Stimulated activated CD4-positive, alpha-beta T cell treated with anti-CD3 and anti-CD28 coated beads, Interleukin-15, amount 100 ng/mL, for 1 hour (primary cell): ENCODE measurements at regions not wholly inside any gene's neighbourhood (a gene's known extent, or its start where the extent isn't known, plus 50 kb on each side); places are given as distances from the start of the nearest gene placed in this dataset.

Source experiments
- DNase-seq, 2 donors: peaks; one replicate each; pipeline ENCODE4 v3.0.0-alpha.2; 2020; ENCODE audit warnings: low read depth in 1 of 2, low spot score in 1 of 2

DNA sequence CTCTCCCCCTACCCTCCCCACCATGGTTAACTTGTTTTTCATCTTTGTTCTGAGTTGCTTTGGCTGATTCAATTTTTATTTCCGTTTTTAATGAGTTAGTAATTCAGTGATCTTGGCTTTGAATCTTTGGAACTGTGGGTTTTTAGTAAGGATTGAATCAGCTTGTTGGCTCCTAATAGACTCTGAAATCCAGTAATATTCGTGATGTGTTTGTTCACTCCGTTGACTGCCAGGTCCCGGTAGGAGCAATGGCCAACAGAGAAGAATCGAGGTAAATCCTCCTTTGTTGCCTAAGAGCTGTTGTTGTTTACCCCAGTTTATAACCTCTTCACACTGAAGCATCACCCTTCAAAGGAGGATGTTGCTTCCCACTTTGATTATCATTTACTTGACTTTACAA is 92.7 kb downstream of the PCSK1 start:
- DNase-seq: no peak

DNA sequence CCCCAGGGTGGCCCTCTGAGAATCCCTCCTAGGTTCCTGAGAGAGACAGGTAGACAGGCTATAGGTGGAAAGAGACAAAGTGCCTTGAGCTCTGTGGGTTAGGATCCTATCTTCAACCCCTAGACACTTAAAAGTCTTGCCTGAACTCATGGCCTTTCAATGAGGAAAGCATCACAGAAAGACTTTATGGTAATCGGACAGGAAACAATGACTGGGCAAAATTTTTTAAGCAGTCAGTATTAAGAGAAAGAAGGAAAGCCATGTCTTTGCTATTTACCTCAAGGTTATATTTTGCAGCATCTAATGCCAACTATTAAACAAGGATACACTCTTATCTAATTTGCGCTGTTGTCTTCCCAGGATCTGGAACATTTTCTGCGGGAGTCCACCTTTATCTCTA is 93.2 kb downstream of the PCSK1 start:
- no peak for DNase-seq

DNA sequence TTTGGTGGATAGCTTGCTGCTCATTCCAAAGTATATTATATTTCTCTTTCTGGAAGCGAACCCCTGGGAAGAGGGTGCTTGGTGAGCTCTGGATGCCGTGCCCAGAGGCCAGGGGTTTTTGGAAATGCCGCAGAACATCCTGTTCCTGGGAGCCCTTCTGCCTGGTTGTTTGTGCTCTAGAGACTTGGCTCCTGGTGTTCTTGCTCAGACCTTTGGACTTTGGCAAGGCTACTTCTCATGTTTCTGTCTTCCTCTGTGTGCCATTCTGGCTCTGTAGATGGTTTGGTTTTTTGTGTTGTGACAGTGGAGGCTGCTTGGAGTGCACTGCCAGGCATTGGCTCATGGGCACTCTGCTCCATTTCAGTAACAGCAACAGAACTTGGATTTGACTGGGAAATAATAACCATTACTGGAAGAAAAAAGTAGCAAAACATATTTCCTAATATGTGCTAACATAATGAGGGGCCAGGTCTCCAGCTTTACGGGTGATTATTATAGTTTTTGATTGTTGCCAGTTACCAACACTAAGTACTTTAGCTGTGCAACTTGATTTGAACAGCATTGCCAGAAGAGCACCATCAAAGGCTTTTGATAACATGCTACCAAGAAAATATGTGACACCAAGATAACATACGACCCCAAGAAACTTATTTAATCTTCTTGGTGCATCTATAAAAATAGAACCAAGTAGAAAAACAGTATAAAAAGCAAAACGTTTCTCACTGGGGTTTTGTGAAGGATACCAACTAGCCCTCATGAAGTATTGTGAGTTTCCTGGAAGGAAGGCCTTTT is 94.2 kb downstream of the PCSK1 start:
- DNase-seq: no peak

DNA sequence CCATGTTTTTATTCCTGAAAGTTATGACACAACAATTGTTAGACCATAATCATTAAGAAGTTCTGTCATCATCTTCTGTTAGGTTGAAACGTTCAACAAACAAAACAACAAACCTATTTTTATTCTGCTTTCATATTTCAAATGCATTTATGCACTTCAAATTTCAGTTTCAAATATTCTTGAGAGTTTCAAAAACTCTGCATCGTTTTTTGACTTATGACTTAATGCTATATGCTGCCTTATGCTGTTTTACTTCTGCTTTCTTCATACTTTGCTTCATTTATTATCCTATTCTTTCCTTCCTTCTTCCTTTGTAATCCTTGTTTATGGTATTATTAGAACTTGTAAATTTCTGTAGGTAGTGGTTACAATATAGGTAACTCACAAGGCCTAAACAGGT is 95.0 kb downstream of the PCSK1 start:
- DNase-seq: no peak

DNA sequence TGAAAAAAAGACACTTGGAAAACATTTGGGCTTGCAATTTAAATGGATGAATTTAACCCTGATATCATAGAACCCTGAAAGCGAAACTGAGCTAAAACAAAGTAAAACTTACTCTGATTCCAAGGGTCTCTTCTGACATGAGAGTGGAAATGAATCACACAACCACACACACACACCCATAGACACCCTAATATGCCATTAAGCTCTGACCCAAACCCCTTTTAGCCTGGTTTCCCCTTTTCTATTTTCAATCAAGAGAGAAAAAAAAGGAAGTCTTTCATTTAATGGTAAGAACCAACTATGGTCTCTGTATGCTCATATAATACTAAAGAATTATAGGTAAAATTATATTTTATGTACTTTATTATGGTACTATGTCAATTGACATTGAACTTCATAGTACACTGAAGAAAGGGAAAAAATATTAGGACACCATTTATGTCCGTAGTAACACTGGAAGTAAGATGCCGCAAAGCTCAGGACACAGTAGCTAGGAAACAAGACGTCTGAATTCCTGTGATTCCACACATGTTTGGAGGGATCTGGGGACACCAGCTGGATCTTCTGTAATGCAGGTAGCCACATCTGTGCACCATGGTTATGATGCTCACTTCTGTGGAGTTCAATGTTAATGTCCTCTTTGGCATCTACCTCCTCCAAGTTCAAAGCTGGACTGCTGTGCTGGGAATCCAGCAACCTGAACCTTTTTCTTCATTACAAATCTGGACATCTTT is 95.8 kb downstream of the PCSK1 start:
- DNase-seq: no peak

DNA sequence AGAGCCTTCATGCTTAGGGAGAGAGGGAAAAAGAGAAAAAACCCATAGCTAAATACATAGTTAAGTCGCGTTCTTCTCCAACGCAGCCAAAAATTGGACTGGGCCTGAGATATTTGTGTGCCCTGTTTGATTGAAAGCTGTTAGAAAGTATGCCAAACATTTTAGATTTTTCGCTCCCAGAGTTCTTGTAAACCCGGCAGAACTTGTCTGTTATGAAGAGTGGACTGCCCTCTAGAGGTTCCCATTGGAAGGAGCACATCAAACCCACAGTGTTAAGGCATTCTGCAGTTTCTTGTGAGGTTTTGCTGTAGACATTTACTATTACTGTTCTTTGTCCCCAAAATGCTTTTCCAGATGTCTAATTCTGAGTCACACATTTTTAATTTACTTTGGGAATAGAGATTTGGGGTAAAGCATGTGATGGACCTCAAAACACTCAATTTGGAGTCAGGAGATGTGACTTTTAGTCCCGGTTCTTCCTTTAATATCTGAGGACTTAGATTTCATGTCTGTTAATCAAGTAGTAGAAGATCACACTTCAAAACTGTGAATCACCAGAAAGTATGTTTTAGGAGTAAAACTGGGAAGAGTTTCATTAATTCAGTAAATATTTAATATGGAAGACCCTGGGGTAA is 96.6 kb downstream of the PCSK1 start:
- DNase-seq: peak in 1 of 2 donors; percentile 11

DNA sequence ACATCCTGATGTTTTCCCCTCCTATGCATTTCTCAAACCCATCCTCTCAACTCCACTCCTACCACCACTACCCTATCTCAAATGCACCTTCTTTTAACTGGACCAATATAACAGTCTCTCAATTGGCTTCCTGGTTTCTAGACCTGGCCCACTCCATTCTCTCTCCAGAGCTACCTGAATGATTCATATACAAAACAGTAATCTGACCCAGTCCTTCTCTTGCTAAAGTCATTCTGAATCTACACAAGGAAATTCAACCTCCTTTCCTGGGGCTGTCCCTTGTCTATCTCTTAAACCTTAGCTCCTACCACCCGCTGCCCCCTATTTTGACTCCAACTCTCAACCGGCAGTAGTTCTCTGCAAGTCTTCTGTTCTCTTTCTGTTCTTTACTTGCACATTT is 97.2 kb downstream of the PCSK1 start:
- no peak for DNase-seq

DNA sequence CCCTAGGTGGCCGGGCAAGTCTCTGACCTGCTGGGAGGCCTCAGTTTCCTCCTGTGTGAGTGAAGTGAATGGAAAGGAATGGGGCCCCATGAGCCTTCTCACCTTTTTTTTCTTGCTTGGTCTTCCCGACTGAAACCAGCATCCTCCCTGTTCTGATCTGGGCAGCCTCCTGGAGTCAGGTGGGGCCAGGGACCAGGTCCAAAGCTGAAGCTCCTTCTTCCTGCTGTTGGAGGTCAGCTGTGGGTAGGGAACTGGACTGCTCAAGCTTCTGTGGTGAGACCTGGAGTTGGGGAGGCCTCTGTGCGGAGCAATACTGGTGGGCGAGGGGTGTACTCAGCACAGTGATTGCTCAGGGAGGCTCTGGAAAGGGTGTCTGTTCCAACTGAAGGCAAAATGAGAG is 99.7 kb downstream of the PCSK1 start:
- no peak for DNase-seq

DNA sequence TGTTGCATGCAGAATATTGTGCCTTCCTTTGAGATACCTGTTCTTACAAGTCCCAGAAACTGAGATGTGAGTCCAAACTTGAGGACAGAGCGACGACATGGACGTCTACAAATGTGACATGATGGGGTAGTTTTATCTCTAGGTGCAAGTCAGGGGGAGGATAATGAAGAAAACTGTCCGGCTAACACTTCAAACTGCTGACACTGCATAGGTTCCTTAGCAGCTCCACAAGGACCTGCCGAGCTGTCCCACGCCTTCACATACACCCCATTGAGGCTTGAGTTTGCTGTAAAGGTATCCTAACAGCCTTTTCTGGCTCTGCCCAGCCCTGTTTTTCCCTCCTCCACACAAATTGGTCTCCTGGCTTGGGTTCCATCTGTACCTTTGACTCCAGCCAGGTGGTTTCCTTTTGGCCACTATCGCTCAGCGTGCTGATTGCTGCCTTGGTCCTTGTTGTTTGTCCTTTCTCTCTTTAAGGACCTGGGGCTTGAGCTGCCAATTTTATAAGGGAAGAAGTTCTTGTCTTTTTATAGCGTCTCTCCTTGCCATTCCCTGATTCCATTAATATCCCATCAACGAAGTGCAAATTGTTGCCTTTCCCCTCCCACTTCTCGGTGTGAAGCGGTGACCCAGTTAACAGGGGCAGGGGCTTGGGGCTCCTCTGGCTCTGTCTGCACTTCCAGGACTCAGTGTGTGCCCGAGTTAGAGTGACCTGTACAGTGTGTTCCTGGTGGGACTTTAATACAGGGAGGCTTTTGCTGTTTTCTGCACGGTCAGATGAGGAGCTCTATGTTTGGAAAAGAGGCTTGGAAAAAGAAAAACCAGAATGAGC is 100.3 kb downstream of the PCSK1 start:
- DNase-seq: no peak

DNA sequence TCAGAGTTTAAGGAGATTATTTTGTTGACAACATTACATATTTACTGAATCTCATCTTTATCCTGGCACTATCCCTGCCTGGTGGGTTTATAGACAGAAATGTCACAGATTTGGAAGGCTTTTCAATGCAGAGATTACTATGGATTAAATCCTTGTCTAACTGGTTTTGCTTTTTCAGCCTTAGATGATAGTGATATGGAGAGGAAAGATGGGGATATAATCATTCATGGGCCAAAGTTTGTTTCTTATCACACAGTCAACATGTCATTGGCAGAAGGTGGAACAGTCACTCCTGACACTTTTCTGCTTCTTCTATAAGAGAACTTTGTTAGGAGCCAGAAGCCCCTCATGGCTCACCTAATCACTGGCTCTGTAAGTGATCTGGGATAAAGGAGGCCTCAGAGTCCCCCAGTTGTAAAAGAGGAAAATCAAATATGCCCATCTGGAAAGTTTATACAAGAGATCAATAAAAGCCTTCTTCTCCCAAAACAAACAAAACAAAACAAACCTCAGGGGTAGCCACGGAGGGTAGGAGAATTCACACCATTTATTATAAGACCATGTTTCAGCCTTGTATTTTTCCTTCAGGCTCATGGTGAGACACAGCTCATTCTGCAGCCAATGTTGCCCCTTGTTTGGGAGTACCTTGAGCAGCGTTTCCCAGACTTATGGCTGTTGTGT is 101.2 kb downstream of the PCSK1 start:
- no peak for DNase-seq

DNA sequence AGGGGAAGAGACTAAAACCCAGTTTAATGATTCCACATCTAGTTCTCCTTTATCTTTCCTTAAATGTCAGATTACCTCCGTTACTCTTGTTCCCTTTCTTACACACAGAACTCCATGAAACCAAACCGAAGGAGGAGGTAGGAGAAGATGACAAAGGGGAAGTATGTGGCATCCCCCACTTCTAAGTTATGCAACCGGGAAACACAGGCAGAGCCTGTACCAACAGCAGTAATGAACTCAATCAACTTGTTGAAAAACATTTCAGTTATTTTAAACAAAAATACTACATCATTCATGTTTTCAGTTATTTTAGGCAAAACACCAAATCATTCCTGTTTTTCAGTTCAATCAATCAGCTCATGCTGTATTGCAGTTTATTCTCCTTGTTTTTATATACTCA is 101.8 kb downstream of the PCSK1 start:
- DNase-seq: no peak

DNA sequence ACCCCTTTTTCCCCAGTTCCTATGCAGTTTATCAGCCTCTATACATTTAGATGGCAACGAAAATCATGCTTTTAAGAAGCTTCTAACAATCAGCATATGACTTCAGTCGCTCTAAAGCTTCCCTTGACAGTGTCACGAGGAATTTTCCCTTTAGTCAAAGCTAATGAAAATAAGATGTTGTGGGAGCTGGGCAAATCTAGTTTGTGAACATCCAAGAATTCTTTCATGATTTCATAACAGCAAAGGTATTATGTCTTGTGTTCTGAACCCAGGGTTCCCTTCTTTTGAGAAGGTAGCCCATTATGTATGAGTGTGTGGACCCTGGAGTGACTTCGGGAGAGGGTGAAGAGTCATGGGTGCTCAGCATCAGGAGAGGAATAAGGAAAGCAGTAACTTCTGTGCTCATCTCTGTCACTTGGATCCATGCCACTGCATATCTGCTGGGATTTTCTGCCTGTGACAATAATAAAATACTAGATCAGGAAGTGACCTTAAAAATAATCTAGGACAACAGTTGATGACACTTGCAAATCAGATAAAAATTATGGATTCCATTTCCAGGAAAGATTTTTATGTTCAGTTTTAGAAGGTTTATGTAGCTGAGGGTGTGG is 102.4 kb downstream of the PCSK1 start:
- no peak for DNase-seq

DNA sequence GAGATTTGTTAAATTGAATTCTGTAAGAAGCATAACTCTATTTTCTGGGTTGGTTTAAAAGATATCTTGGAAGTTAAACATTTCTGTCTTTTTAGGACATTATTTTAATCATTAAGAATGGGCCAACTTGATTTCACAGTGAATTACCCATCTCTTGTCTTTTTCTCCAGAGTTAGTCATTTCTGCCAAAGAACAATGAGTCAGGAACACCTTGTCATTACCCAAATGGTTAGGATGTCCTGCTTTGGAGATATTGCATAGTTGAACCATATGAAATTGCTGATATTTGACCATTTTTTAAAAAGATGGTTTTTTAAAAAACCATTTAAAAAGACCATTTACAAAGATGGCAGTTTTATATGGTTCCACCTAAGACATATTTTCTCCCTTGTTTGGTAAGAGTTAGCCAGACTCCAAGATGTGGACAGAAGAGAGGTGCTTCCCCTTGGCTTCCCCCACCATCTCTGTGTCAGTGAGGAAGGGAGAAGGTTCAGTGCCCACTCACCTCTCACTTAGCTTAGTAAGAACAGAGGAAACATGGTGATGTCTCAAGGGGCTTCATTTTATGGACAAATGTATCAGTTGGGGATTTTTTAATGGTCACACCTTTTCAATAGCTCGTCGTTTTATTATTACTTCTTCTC is 103.0 kb downstream of the PCSK1 start:
- DNase-seq: no peak

DNA sequence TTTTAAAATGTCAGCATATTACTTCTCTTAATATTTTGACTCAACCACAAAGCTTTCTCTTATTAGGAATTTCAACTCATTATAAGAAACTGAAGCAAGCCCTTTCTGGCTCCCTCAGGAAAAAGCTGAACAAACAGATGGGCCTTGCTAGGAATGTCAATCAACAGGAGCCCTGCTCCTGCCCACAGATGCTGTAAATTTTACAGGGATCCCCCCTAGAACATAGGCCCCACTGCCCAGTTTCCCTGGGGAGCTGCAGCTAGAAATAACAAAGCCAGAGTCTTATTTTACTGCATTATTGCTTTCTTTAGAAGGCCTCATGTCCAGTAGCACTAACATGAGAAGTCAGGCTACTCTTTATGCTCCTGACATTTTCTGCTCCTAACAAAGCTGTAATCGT is 103.8 kb downstream of the PCSK1 start:
- DNase-seq: no peak

DNA sequence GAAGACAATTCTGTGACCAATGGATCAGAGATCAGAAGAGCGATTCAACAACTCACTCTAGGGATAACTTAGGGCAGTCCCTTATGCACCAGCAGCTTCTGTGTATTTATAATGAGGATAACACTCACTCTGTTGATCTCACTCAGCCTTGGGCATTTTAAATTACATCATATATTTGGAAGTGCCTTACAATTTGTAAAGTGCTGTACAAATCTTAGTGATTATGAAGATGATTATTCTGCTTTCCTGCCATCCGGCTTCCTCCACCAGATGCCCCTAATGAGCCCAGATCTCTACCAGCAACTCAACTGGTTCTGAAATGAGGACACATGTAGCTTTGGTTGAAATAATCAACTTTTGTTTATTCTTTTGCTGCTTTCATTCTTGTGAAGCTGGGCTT is 105.3 kb downstream of the PCSK1 start:
- DNase-seq: no peak

DNA sequence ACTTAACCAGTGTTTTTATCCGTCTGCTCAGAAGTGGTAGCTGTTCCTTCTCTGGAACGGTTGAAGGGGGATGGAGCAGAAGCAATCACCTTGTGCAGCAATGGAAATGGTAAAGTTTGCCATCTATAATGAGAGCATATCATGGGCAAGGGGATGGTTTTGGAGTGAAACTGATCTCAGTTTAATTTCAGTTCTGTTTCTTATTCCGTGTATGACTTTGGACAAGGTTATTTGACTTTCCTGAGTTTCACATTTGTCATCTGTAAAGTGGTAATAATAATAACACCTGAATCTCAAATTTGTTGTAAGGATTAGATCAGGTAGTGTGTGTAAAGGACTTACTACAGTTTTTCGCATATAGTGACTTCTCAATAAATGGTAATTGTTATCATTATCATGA is 106.1 kb downstream of the PCSK1 start:
- no peak for DNase-seq

DNA sequence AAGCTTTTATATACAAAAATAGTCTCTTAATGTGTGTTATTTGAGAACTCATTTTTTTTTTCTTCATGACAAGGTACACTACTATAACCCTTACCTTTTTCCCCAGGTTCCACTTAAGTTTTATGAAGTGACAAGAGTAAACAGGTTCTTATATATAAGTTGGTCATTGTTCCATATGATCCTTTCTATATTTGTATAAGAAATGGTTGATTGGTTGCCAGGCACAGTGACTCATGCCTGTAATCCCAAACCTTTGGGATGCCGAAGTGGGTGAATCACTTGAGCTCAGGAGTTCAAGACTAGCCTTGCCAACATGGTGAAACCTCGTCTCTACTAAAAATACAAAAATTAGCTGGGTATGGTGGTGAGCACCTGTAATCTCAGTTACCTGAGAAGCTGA is 108.3 kb downstream of the PCSK1 start:
- no peak for DNase-seq

DNA sequence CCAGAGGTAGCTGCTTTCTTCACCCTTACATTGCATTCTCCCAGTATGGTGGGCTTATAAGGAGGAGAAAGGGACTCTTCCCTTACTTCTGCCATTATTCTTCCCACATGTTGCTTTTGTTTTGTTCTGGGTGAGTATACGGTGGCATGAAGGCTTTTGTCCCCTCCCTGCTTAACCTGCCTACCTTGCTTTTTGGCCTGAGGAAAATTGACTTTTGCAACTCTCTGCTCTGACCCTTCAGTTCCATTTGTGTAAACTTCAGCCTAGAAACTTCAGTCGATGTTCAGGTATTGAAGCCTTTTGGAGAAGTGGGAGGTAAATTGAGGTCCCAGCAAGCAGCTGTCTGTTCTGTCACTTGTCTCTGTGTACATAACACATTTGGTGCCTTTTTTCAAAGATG is 110.2 kb downstream of the PCSK1 start:
- no peak for DNase-seq

DNA sequence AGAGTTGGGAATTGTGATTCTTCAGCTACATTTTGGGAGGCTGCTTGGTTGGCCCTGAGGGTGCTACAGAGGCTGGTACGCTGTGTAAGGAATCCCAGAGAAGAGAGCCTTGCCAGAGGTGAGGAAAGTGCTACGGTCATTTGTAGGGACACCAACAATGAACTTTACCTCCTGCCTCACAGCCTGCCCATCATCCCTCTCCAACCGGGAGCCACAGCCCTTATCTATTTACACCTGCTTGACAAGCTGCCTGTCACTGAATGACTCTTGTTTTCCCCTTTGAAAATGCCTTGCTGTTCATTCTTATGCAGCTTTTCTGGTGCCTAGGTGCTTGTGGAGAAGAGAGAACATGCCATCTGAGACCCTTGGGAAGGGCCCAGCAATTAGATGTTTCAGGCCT is 110.8 kb downstream of the PCSK1 start:
- no peak for DNase-seq

DNA sequence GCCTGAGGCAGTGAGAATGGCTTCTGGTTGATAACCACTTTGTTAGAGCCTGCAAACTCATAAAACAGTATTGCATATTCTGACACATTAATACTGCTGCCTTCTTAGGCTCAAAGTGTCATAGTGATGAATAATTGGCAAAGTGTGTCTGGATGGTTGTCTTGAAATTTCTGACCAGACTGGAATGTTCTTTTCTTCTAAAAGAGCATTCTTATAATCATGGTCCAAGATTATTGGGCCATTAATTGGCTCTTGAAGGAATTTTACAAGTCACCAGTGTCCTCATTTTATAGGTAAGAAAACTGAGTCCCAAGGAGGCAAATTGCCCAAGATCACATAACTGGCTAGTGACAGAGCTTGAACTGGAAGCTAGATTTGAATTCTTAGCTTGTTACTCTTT is 111.7 kb downstream of the PCSK1 start:
- DNase-seq: no peak
